ENCODE measurements at regions not wholly inside any gene's neighbourhood (a gene's known extent, or its start where the extent isn't known, plus 50 kb on each side); places are given as distances from the start of the nearest gene placed in this dataset.
"Not testable (repeated sequence)": the region's sequence is repeated elsewhere in the genome, so short reads cannot be mapped to it uniquely, and the experiment has no call there.

DNA sequence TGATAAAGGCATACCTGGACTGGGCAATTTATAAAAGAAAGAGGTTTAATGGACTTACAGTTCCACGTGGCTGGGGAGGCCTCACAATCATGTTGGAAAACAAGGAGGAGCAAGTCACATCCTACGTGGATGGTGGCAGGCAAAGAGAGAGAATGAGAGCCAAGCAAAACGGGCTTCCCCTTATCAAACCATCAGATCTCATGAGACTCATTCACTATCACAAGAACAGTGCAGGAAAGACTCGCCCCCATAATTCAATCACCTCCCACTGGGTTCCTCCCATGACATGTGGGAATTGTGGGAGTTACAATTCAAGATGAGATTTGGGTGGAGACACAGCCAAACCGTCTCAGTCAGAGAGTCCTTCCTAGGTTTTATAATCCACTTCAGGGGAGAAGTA lies 222.3 kb downstream of the ZNF674 start:
- TF ChIP-seq, protein P1, sequence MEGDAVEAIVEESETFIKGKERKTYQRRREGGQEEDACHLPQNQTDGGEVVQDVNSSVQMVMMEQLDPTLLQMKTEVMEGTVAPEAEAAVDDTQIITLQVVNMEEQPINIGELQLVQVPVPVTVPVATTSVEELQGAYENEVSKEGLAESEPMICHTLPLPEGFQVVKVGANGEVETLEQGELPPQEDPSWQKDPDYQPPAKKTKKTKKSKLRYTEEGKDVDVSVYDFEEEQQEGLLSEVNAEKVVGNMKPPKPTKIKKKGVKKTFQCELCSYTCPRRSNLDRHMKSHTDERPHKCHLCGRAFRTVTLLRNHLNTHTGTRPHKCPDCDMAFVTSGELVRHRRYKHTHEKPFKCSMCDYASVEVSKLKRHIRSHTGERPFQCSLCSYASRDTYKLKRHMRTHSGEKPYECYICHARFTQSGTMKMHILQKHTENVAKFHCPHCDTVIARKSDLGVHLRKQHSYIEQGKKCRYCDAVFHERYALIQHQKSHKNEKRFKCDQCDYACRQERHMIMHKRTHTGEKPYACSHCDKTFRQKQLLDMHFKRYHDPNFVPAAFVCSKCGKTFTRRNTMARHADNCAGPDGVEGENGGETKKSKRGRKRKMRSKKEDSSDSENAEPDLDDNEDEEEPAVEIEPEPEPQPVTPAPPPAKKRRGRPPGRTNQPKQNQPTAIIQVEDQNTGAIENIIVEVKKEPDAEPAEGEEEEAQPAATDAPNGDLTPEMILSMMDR (IDR thresholded peaks at IDR 0.05) = not testable (repeated sequence)
- not testable (repeated sequence) for TF ChIP-seq POLR2A, POLR2AphosphoS5 (IDR thresholded peaks at IDR 0.05)
